22Rv1 (cell line): ENCODE measurements at regions not wholly inside any gene's neighbourhood (a gene's known extent, or its start where the extent isn't known, plus 50 kb on each side); places are given as distances from the start of the nearest gene placed in this dataset.

ENCODE experiments used
- CTCF ChIP-seq: fragments of 450-650 bp; IDR thresholded peaks from 2 replicates; pipeline ENCODE4 v1.5.1; 2017; ENCODE audit warnings: mild to moderate bottlenecking
- ZFX ChIP-seq: fragments of 450-650 bp; IDR thresholded peaks from 2 replicates; pipeline ENCODE4 v1.6.1; 2017; ENCODE audit warnings: antibody characterized with exemption, borderline replicate concordance

- TF ChIP-seq CTCF = no peak
- no peak for TF ChIP-seq ZFX
These were observed 264.3 kb downstream of the ENC1 start for GRCh38 chr5:74376187-74376586.
